ENCODE measurements at regions not wholly inside any gene's neighbourhood (a gene's known extent, or its start where the extent isn't known, plus 50 kb on each side); places are given as distances from the start of the nearest gene placed in this dataset.

DNA sequence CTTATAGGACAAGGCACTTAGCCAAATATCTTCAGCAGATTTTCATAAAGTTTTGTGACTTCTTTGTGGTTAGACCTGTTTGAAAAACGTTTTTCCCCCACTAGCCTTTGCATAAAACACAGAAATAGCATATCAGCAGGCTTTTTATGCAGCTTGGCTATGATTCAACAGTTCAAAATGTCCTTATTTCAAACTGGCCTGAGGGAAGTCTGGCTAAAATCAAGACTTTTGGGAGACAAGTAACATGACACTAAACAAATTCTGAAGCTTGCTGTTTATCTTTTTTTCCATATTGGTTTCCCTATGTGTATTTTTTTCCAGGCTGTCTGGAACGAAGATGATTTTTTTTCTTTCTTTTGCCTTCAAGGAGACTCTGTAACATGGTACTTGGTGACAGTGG lies 95.1 kb upstream of the L3MBTL4 start:
- TF ChIP-seq, protein P1, sequence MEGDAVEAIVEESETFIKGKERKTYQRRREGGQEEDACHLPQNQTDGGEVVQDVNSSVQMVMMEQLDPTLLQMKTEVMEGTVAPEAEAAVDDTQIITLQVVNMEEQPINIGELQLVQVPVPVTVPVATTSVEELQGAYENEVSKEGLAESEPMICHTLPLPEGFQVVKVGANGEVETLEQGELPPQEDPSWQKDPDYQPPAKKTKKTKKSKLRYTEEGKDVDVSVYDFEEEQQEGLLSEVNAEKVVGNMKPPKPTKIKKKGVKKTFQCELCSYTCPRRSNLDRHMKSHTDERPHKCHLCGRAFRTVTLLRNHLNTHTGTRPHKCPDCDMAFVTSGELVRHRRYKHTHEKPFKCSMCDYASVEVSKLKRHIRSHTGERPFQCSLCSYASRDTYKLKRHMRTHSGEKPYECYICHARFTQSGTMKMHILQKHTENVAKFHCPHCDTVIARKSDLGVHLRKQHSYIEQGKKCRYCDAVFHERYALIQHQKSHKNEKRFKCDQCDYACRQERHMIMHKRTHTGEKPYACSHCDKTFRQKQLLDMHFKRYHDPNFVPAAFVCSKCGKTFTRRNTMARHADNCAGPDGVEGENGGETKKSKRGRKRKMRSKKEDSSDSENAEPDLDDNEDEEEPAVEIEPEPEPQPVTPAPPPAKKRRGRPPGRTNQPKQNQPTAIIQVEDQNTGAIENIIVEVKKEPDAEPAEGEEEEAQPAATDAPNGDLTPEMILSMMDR (optimal IDR thresholded peaks at IDR 0.05 in 1 of 3, IDR thresholded peaks at IDR 0.05 in 1 of 3, conservative IDR thresholded peaks at IDR 0.05 in 1 of 3; ENCODE audit: extremely low read depth in 1 of 3, insufficient read depth in 2 of 3, low read length in 3 of 3), result no peak
- TF ChIP-seq EZH2 (IDR thresholded peaks at IDR 0.05; ENCODE audit: low read length), result no peak
